ENCODE measurements at regions not wholly inside any gene's neighbourhood (a gene's known extent, or its start where the extent isn't known, plus 50 kb on each side); places are given as distances from the start of the nearest gene placed in this dataset.

DNA sequence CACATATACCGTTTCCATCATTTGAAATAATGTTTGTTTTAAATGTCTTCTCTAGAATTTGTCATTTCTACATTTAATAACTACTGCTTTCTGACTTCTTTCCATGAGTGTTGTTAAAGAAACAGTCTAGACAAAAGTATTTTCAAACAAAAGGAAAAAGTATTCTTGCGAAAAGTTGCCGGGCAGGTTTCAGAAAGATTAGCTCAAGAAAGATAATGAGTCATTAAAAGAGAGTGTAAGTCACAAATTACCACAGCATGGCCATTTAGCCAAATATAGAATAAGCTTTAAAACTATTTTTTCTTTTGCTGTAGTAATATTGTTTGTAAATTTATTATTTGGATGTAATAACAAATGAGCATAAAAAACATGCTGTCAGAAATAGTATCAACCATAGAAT, 493.0 kb downstream of the TLL1 start:
- TF ChIP-seq, protein P1, sequence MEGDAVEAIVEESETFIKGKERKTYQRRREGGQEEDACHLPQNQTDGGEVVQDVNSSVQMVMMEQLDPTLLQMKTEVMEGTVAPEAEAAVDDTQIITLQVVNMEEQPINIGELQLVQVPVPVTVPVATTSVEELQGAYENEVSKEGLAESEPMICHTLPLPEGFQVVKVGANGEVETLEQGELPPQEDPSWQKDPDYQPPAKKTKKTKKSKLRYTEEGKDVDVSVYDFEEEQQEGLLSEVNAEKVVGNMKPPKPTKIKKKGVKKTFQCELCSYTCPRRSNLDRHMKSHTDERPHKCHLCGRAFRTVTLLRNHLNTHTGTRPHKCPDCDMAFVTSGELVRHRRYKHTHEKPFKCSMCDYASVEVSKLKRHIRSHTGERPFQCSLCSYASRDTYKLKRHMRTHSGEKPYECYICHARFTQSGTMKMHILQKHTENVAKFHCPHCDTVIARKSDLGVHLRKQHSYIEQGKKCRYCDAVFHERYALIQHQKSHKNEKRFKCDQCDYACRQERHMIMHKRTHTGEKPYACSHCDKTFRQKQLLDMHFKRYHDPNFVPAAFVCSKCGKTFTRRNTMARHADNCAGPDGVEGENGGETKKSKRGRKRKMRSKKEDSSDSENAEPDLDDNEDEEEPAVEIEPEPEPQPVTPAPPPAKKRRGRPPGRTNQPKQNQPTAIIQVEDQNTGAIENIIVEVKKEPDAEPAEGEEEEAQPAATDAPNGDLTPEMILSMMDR (IDR thresholded peaks at IDR 0.05 in 4 of 5, conservative IDR thresholded peaks at IDR 0.05 in 1 of 5) = no peak
- TF ChIP-seq POLR2A (IDR thresholded peaks at IDR 0.05) = no peak
